DOHH2 (cell line): ENCODE measurements at regions not wholly inside any gene's neighbourhood (a gene's known extent, or its start where the extent isn't known, plus 50 kb on each side); places are given as distances from the start of the nearest gene placed in this dataset.

Experiments used
- H3F3A ChIP-seq: fragments of 200-600 bp; sonication (generic), shearing (Covaris generic); 2 replicates; pipeline ENCODE4 v1.6.0; 2016; ENCODE audit warnings: antibody characterized with exemption, mild to moderate bottlenecking; ENCODE audit not compliant: control insufficient read depth, insufficient read depth
- H3K27ac ChIP-seq: fragments of 200-600 bp; sonication (generic); 2 replicates; pipeline ENCODE4 v1.5.1; 2014; ENCODE audit warnings: low read depth, mild to moderate bottlenecking, low read length, moderate library complexity
- H3K27me3 ChIP-seq: fragments of 200-600 bp; sonication (generic); 2 replicates; pipeline ENCODE4 v1.6.1; 2014; ENCODE audit warnings: mild to moderate bottlenecking, low read length, mixed read lengths; ENCODE audit not compliant: control insufficient read depth
- H3K36me3 ChIP-seq: fragments of 200-600 bp; sonication (generic); 2 replicates; pipeline ENCODE4 v1.6.1; 2014; ENCODE audit warnings: mild to moderate bottlenecking, low read length, moderate library complexity, mixed read lengths; ENCODE audit not compliant: control insufficient read depth
- H3K4me1 ChIP-seq: fragments of 200-600 bp; sonication (generic); 2 replicates; pipeline ENCODE4 v1.6.1; 2014; ENCODE audit warnings: mild to moderate bottlenecking, low read length, mixed read lengths; ENCODE audit not compliant: control insufficient read depth
- H3K4me2 ChIP-seq: fragments of 200-600 bp; sonication (generic); 2 replicates; pipeline ENCODE4 v1.6.0; 2014; ENCODE audit warnings: mild to moderate bottlenecking, low read length, moderate library complexity
- H3K4me3 ChIP-seq: fragments of 200-600 bp; sonication (generic); 2 replicates; pipeline ENCODE4 v1.5.1; 2014; ENCODE audit warnings: mild to moderate bottlenecking, low read length, mixed read lengths
- H3K79me2 ChIP-seq: fragments of 200-600 bp; sonication (generic); 2 replicates; pipeline ENCODE4 v1.6.1; 2014; ENCODE audit warnings: mild to moderate bottlenecking, low read length, mixed read lengths; ENCODE audit not compliant: control insufficient read depth
- H3K9me2 ChIP-seq: fragments of 200-600 bp; sonication (generic); replicated peaks from 2 replicates; pipeline ENCODE4 v1.6.1; 2014; ENCODE audit warnings: mild to moderate bottlenecking, low read length, mixed read lengths; ENCODE audit not compliant: control insufficient read depth
- H3K9me3 ChIP-seq: fragments of 200-600 bp; sonication (generic); 2 replicates; pipeline ENCODE4 v1.6.1; 2014; ENCODE audit warnings: antibody characterized with exemption, low read length, mixed read lengths; ENCODE audit not compliant: control insufficient read depth, insufficient read depth
- H4K20me1 ChIP-seq: fragments of 200-600 bp; sonication (generic); 2 replicates; pipeline ENCODE4 v1.6.0; 2014; ENCODE audit warnings: low read depth, mild to moderate bottlenecking, antibody characterized with exemption, low read length, moderate library complexity; ENCODE audit not compliant: control insufficient read depth, insufficient read depth
- CTCF ChIP-seq: fragments of 200-600 bp; sonication (generic); IDR thresholded peaks from one replicate; pipeline ENCODE4 v1.5.1; 2014; ENCODE audit warnings: antibody characterized with exemption, mild to moderate bottlenecking, low read depth, low read length; ENCODE audit not compliant: poor library complexity, severe bottlenecking
- EZH2phosphoT487 ChIP-seq: fragments of 200-600 bp; sonication (generic); IDR thresholded peaks from 2 replicates; pipeline ENCODE4 v1.6.1; 2017; ENCODE audit warnings: borderline replicate concordance, mild to moderate bottlenecking, antibody characterized with exemption, low read length, moderate library complexity, mixed read lengths

GRCh38 chr10:37733822-37734221 is 123.6 kb downstream of the ZNF248 start:
- Histone ChIP-seq H3K79me2 (no peaks in the 10 kb centered on the region), H3K4me2 (no peak overlapping the region), H3K9me2 (no peaks in the 10 kb centered on the region), H3K4me1 (no peaks in the 10 kb centered on the region), H3K27me3 (no peaks in the 10 kb centered on the region), H3K36me3 (no peaks in the 10 kb centered on the region), H4K20me1 (no peaks in the 10 kb centered on the region), H3K27ac (no peak overlapping the region), H3F3A (no peaks in the 10 kb centered on the region), H3K4me3 (no peak overlapping the region), H3K9me3 (no peaks in the 10 kb centered on the region)
- TF ChIP-seq CTCF (no peak), EZH2phosphoT487 (no peak)

- no peak overlapping the region for H3K4me2 ChIP-seq
- no peaks in the 10 kb centered on the region for H3K79me2 ChIP-seq
- no peaks in the 10 kb centered on the region for H3F3A ChIP-seq
- H4K20me1 ChIP-seq: no peaks in the 10 kb centered on the region
- no peak overlapping the region for H3K4me3 ChIP-seq
- no peak overlapping the region for H3K27ac ChIP-seq
- no peaks in the 10 kb centered on the region for H3K36me3 ChIP-seq
- no peaks in the 10 kb centered on the region for H3K4me1 ChIP-seq
- H3K27me3 ChIP-seq: no peaks in the 10 kb centered on the region
- H3K9me2 ChIP-seq: no peaks in the 10 kb centered on the region
- TF ChIP-seq CTCF (no peak), EZH2phosphoT487 (no peak)
- no peaks in the 10 kb centered on the region for H3K9me3 ChIP-seq
Measured at GRCh38 chr10:37732685-37733084, 124.7 kb downstream of the ZNF248 start.

GRCh38 chr10:37728830-37729229 is 128.6 kb downstream of the ZNF248 start:
- no peaks in the 10 kb centered on the region for H3K27me3 ChIP-seq
- H3K9me3 ChIP-seq: no peaks in the 10 kb centered on the region
- no peaks in the 10 kb centered on the region for H3K4me1 ChIP-seq
- no peaks in the 10 kb centered on the region for H3K36me3 ChIP-seq
- H3K27ac ChIP-seq: no peak overlapping the region
- H4K20me1 ChIP-seq: no peaks in the 10 kb centered on the region
- H3F3A ChIP-seq: no peaks in the 10 kb centered on the region
- H3K79me2 ChIP-seq: no peaks in the 10 kb centered on the region
- H3K9me2 ChIP-seq: no peaks in the 10 kb centered on the region
- no peak for TF ChIP-seq CTCF
- no peak for TF ChIP-seq EZH2phosphoT487
- no peak overlapping the region for H3K4me2 ChIP-seq
- H3K4me3 ChIP-seq: no peak overlapping the region
